ENCODE measurements at regions not wholly inside any gene's neighbourhood (a gene's known extent, or its start where the extent isn't known, plus 50 kb on each side); places are given as distances from the start of the nearest gene placed in this dataset.

DNA sequence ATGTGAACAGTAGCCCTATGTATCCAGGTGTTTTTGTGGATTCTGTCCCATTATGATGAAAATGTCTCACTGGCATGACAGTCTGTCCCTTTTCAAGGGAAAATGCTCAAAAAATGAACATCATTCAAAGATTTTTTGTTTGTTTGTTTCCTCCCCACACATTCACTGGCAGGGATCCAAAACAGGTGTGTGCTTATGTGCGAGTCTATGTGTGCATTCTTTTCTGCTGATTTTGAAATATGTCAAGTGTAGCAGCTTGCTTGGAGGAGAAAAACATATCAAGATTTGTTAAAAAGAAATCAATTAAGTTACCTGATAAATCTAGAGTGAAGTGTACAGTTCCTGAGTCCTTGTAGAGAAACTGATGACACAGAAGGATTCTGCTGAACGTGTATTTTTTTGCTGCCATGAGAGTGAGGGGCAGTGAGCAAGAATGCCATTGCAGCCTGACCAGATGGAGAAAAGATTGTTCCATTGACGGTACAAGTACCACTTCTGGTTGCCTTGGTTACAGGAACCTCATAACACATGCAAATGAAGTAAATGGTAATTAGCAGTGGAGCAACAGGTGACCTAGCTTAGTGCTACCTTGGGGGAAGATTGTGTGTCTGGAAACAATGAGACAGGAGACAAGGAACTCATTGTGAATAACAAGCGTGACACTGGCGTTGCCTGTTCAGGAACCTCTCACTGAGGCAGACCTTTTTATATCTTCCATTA lies 277.4 kb upstream of the PHYHIPL start (continued):
- TF ChIP-seq CREM (CRISPR knock-in tag; IDR thresholded peaks at IDR 0.05) = no peak

DNA sequence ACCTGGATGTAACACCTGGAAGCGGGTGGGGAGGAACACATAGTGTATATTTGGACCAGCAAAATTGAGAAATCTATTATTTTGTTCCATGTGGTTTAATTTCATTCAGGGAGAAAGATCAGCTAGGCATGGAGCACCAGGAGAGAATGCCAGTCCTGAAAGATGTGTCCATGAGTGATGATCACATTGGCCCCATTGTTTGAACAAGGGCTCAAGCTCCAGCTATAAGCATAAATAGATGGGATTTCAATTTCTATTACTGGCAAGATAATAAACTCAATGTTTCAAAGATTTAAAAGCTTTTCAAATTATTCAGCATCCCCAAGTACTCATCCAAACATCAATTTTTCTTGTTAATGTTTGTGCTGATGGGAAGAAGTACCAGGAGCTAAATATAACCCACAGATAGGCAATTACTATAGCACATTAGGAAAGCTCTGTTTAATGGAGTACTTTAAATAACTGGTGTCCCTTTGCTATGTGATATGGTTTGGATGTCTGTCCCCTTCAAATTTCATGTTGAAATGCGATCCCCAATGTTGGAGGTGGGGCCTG lies 275.3 kb upstream of the PHYHIPL start:
- H3K27ac Mint-ChIP-seq = no peak overlapping the region
- peaks cover 31% of the 10 kb centered on the region for H3K9me3 Mint-ChIP-seq
- no peak for ATAC-seq
- TF ChIP-seq CREM (CRISPR knock-in tag; IDR thresholded peaks at IDR 0.05) (no peak), OVOL2 (CRISPR knock-in tag; IDR thresholded peaks at IDR 0.05; ENCODE audit: borderline replicate concordance) (no peak), ELF4 (CRISPR knock-in tag; IDR thresholded peaks at IDR 0.05; ENCODE audit: low read depth) (no peak), ATF1 (CRISPR knock-in tag; IDR thresholded peaks at IDR 0.05) (no peak)
- TF ChIP-seq, protein P1, sequence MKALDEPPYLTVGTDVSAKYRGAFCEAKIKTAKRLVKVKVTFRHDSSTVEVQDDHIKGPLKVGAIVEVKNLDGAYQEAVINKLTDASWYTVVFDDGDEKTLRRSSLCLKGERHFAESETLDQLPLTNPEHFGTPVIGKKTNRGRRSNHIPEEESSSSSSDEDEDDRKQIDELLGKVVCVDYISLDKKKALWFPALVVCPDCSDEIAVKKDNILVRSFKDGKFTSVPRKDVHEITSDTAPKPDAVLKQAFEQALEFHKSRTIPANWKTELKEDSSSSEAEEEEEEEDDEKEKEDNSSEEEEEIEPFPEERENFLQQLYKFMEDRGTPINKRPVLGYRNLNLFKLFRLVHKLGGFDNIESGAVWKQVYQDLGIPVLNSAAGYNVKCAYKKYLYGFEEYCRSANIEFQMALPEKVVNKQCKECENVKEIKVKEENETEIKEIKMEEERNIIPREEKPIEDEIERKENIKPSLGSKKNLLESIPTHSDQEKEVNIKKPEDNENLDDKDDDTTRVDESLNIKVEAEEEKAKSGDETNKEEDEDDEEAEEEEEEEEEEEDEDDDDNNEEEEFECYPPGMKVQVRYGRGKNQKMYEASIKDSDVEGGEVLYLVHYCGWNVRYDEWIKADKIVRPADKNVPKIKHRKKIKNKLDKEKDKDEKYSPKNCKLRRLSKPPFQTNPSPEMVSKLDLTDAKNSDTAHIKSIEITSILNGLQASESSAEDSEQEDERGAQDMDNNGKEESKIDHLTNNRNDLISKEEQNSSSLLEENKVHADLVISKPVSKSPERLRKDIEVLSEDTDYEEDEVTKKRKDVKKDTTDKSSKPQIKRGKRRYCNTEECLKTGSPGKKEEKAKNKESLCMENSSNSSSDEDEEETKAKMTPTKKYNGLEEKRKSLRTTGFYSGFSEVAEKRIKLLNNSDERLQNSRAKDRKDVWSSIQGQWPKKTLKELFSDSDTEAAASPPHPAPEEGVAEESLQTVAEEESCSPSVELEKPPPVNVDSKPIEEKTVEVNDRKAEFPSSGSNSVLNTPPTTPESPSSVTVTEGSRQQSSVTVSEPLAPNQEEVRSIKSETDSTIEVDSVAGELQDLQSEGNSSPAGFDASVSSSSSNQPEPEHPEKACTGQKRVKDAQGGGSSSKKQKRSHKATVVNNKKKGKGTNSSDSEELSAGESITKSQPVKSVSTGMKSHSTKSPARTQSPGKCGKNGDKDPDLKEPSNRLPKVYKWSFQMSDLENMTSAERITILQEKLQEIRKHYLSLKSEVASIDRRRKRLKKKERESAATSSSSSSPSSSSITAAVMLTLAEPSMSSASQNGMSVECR (CRISPR knock-in tag; IDR thresholded peaks at IDR 0.05; ENCODE audit: borderline replicate concordance) = no peak
- ChIA-PET CTCF (no interaction called here), POLR2A (no interaction called here)
- no peak overlapping the region for H3K4me3 Mint-ChIP-seq
- H3K4me1 Mint-ChIP-seq = peaks cover 13% of the 10 kb centered on the region
- no peak for DNase-seq (ENCODE audit: low spot score)
- H3K36me3 Mint-ChIP-seq = peaks cover 14% of the 10 kb centered on the region
- H3K27me3 Mint-ChIP-seq (ENCODE audit: low read depth) = no peaks in the 10 kb centered on the region

DNA sequence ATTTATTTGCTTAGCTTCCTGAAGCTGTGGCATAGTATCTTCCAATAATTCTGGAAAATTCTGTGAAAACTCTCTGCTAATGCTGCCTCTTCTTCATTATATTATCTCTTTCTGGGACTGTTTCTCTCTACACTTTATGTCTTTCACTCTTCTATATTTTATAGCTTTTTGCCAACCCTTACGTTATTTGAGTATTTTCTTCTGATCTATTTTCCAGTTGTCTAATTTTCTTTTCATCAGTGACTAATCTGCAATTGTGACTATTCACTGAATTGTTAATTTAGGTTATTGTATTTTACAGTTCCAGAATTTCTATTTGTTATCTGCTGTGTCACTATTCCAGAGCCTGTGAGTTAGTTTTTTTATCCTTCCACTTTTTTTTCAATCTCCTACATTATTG lies 273.4 kb upstream of the PHYHIPL start:
- Mint-ChIP-seq H3K4me1 (peaks cover 12% of the 10 kb centered on the region), H3K27me3 (ENCODE audit: low read depth) (no peaks in the 10 kb centered on the region), H3K36me3 (peaks cover 14% of the 10 kb centered on the region), H3K4me3 (no peak overlapping the region), H3K27ac (no peak overlapping the region), H3K9me3 (peaks cover 31% of the 10 kb centered on the region)
- TF ChIP-seq, protein P2, sequence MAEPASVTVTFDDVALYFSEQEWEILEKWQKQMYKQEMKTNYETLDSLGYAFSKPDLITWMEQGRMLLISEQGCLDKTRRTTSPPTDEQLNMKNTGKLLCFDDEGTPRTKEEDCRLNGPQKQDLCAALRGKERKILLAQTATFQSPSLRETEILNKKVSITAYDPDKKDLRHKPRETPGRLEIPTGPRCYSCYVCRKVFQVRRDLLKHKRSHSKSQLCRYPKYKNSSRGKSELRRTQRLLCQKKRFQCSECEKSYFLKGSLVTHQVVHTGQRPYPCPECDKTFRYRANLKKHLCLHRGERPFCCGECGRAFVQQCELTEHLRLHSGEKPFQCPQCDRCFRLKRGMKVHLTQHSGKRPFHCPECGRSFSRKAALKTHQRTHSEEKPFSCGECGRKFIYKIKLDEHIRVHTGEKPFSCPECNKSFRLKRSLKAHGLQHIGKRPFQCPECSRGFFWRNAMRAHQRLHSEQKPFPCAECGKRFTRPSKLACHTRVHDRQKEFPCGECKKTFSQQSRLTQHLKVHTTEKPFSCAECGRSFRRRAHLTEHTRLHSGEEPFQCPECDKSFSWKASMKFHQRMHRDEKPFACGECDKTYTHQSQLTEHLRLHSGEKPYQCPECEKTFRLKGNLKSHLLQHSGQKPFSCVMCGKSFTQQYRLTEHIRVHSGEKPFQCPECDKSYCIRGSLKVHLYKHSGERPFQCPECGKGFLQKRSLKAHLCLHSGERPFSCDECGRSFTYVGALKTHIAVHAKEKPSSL (CRISPR knock-in tag; conservative IDR thresholded peaks at IDR 0.05) = no peak
- no peak for TF ChIP-seq NFE2L1 (CRISPR knock-in tag; IDR thresholded peaks at IDR 0.05)
- TF ChIP-seq, protein P3, sequence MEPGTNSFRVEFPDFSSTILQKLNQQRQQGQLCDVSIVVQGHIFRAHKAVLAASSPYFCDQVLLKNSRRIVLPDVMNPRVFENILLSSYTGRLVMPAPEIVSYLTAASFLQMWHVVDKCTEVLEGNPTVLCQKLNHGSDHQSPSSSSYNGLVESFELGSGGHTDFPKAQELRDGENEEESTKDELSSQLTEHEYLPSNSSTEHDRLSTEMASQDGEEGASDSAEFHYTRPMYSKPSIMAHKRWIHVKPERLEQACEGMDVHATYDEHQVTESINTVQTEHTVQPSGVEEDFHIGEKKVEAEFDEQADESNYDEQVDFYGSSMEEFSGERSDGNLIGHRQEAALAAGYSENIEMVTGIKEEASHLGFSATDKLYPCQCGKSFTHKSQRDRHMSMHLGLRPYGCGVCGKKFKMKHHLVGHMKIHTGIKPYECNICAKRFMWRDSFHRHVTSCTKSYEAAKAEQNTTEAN (CRISPR knock-in tag; IDR thresholded peaks at IDR 0.05) = no peak
- TF ChIP-seq ZNF317 (CRISPR knock-in tag; IDR thresholded peaks at IDR 0.05; ENCODE audit: borderline replicate concordance, low read depth) = no peak
- TF ChIP-seq SMAD3 (CRISPR knock-in tag; IDR thresholded peaks at IDR 0.05; ENCODE audit: borderline replicate concordance) = no peak
- TF ChIP-seq ZNF671 (CRISPR knock-in tag; IDR thresholded peaks at IDR 0.05) = no peak
- TF ChIP-seq FOXP1 (CRISPR knock-in tag; IDR thresholded peaks at IDR 0.05; ENCODE audit: borderline replicate concordance) = no peak
- no peak for TF ChIP-seq ZNF121 (CRISPR knock-in tag; IDR thresholded peaks at IDR 0.05)
- no peak for TF ChIP-seq PRRX2 (CRISPR knock-in tag; IDR thresholded peaks at IDR 0.05)
- no peak for TF ChIP-seq NR2C2 (CRISPR knock-in tag; IDR thresholded peaks at IDR 0.05)
- TF ChIP-seq, protein P4, sequence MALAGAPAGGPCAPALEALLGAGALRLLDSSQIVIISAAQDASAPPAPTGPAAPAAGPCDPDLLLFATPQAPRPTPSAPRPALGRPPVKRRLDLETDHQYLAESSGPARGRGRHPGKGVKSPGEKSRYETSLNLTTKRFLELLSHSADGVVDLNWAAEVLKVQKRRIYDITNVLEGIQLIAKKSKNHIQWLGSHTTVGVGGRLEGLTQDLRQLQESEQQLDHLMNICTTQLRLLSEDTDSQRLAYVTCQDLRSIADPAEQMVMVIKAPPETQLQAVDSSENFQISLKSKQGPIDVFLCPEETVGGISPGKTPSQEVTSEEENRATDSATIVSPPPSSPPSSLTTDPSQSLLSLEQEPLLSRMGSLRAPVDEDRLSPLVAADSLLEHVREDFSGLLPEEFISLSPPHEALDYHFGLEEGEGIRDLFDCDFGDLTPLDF (CRISPR knock-in tag; IDR thresholded peaks at IDR 0.05) = no peak
- no peak for TF ChIP-seq ZNF219 (CRISPR knock-in tag; IDR thresholded peaks at IDR 0.05; ENCODE audit: borderline replicate concordance)
- TF ChIP-seq CREB1 (CRISPR knock-in tag; IDR thresholded peaks at IDR 0.05) = no peak
- no peak for TF ChIP-seq GRHL2 (CRISPR knock-in tag; IDR thresholded peaks at IDR 0.05; ENCODE audit: insufficient replicate concordance, severe bottlenecking)
- TF ChIP-seq, protein P5, sequence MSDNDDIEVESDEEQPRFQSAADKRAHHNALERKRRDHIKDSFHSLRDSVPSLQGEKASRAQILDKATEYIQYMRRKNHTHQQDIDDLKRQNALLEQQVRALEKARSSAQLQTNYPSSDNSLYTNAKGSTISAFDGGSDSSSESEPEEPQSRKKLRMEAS (CRISPR knock-in tag; IDR thresholded peaks at IDR 0.05) = no peak
- no peak for TF ChIP-seq NFATC4 (CRISPR knock-in tag; IDR thresholded peaks at IDR 0.05)
- no peak for TF ChIP-seq GABPB1 (CRISPR knock-in tag; IDR thresholded peaks at IDR 0.05)
- no peak for TF ChIP-seq ZNF232 (CRISPR knock-in tag; IDR thresholded peaks at IDR 0.05)
- ATAC-seq = no peak
- ChIA-PET CTCF (no interaction called here), POLR2A (no interaction called here)
- DNase-seq (ENCODE audit: low spot score) = no peak
